SK-N-SH treated with all-trans-retinoic acid at 6 μM for 48 hours (cell line): ENCODE measurements at regions not wholly inside any gene's neighbourhood (a gene's known extent, or its start where the extent isn't known, plus 50 kb on each side); places are given as distances from the start of the nearest gene placed in this dataset.

Source experiments
- ATAC-seq: fragments of 200-7000 bp; cut with Tn5 transposase; 3 replicates; pipeline ENCODE4 v1.9.1; 2020; ENCODE audit warnings: mild to moderate bottlenecking, moderate library complexity
- ARNTL ChIP-seq: fragments of 450-650 bp; formaldehyde crosslinking; IDR thresholded peaks from 2 replicates; pipeline ENCODE4 v1.5.0; 2020; ENCODE audit warnings: low read depth, mild to moderate bottlenecking, moderate library complexity, borderline replicate concordance
- BACH2 ChIP-seq: fragments of 250-450 bp; sonication (Bioruptor Pico); IDR thresholded peaks from 2 replicates; pipeline ENCODE4 v1.9.0; 2021; ENCODE audit warnings: mild to moderate bottlenecking, borderline replicate concordance
- CREB5 ChIP-seq: fragments of 250-450 bp; sonication (Bioruptor Pico); IDR thresholded peaks from 2 replicates; pipeline ENCODE4 v1.5.1; 2020; ENCODE audit warnings: low read depth, mild to moderate bottlenecking, moderate library complexity
- ESRRG ChIP-seq: fragments of 250-450 bp; sonication (Bioruptor Pico); IDR thresholded peaks from 2 replicates; pipeline ENCODE4 v1.6.1; 2021; ENCODE audit warnings: mild to moderate bottlenecking
- GLIS3 ChIP-seq: fragments of 250-450 bp; sonication (Bioruptor Pico); IDR thresholded peaks from 2 replicates; pipeline ENCODE4 v1.5.0; 2020; ENCODE audit warnings: mild to moderate bottlenecking, moderate library complexity
- OSR1 ChIP-seq: fragments of 250-450 bp; sonication (Bioruptor Pico); IDR thresholded peaks from 2 replicates; pipeline ENCODE4 v1.8.0; 2022; ENCODE audit warnings: moderate library complexity, mild to moderate bottlenecking, inconsistent platforms
- SNAI2 ChIP-seq: fragments of 250-450 bp; sonication (Bioruptor Pico); IDR thresholded peaks from 2 replicates; pipeline ENCODE4 v1.5.0; 2020; ENCODE audit warnings: mild to moderate bottlenecking, moderate library complexity
- TCF4 ChIP-seq: fragments of 250-450 bp; sonication (Bioruptor Pico); IDR thresholded peaks from 2 replicates; pipeline ENCODE4 v1.8.0; 2021; ENCODE audit warnings: mild to moderate bottlenecking, moderate library complexity, borderline replicate concordance
- TOX ChIP-seq: fragments of 250-450 bp; sonication (Bioruptor Pico); IDR thresholded peaks from 2 replicates; pipeline ENCODE4 v1.8.0; 2021; ENCODE audit warnings: mild to moderate bottlenecking, moderate library complexity, borderline replicate concordance
- TSHZ2 ChIP-seq: fragments of 250-450 bp; sonication (Bioruptor Pico); IDR thresholded peaks from 2 replicates; pipeline ENCODE4 v1.5.0; 2020; ENCODE audit warnings: mild to moderate bottlenecking, moderate library complexity
- ZC3H10 ChIP-seq: fragments of 250-450 bp; sonication (Bioruptor Pico); IDR thresholded peaks from 2 replicates; pipeline ENCODE4 v1.5.1; 2021; ENCODE audit warnings: mild to moderate bottlenecking, moderate library complexity
- ZFP3 ChIP-seq: fragments of 250-450 bp; sonication (Bioruptor Pico); IDR thresholded peaks from 2 replicates; pipeline ENCODE4 v1.5.0; 2020; ENCODE audit warnings: mild to moderate bottlenecking, moderate library complexity
- ZNF565 ChIP-seq: fragments of 450-650 bp; formaldehyde crosslinking; conservative IDR thresholded peaks from 2 replicates; pipeline ENCODE4 v1.5.0; 2020; ENCODE audit warnings: low read depth, mild to moderate bottlenecking, moderate library complexity
- ZNF70 ChIP-seq: fragments of 450-650 bp; formaldehyde crosslinking; IDR thresholded peaks from 2 replicates; pipeline ENCODE4 v1.5.0; 2020; ENCODE audit warnings: mild to moderate bottlenecking, moderate library complexity
- ZNF8 ChIP-seq: fragments of 450-650 bp; formaldehyde crosslinking; IDR thresholded peaks from 2 replicates; pipeline ENCODE4 v1.5.0; 2020; ENCODE audit warnings: mild to moderate bottlenecking, moderate library complexity
- TF ChIP-seq, protein P1 (sequence below): fragments of 250-450 bp; sonication (Bioruptor Pico); IDR thresholded peaks from 2 replicates; pipeline ENCODE4 v1.5.1; 2021; ENCODE audit warnings: mild to moderate bottlenecking, moderate library complexity
- TF ChIP-seq, protein P2 (sequence below): fragments of 250-450 bp; sonication (Bioruptor Pico); IDR thresholded peaks from 2 replicates; pipeline ENCODE4 v1.8.0; 2021; ENCODE audit warnings: low read depth, mild to moderate bottlenecking, moderate library complexity, borderline replicate concordance
- TF ChIP-seq, protein P3 (sequence below): fragments of 250-450 bp; sonication (Bioruptor Pico); IDR thresholded peaks from 2 replicates; pipeline ENCODE4 v1.8.0; 2020; ENCODE audit warnings: mild to moderate bottlenecking, moderate library complexity, borderline replicate concordance

GRCh38 chr2:191740016-191740419, 62.1 kb downstream of the NABP1 start:
- ATAC-seq: no peak
- no peak for TF ChIP-seq ZNF8

GRCh38 chr2:191740759-191741158, 62.8 kb downstream of the NABP1 start:
- no peak for ATAC-seq
- no peak for TF ChIP-seq ZNF8
- TF ChIP-seq, protein P1, sequence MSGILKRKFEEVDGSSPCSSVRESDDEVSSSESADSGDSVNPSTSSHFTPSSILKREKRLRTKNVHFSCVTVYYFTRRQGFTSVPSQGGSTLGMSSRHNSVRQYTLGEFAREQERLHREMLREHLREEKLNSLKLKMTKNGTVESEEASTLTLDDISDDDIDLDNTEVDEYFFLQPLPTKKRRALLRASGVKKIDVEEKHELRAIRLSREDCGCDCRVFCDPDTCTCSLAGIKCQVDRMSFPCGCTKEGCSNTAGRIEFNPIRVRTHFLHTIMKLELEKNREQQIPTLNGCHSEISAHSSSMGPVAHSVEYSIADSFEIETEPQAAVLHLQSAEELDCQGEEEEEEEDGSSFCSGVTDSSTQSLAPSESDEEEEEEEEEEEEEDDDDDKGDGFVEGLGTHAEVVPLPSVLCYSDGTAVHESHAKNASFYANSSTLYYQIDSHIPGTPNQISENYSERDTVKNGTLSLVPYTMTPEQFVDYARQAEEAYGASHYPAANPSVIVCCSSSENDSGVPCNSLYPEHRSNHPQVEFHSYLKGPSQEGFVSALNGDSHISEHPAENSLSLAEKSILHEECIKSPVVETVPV (CRISPR knock-in tag): no peak
- TF ChIP-seq ZC3H10 (CRISPR knock-in tag): no peak
- no peak for TF ChIP-seq ZFP3 (CRISPR knock-in tag)
- TF ChIP-seq ARNTL (CRISPR knock-in tag): no peak
- no peak for TF ChIP-seq ZNF565 (CRISPR knock-in tag)
- no peak for TF ChIP-seq ESRRG
- no peak for TF ChIP-seq TSHZ2
- TF ChIP-seq TCF4 (CRISPR knock-in tag): no peak

- TF ChIP-seq ZC3H10 (CRISPR knock-in tag) (no peak), TOX (no peak), GLIS3 (CRISPR knock-in tag) (no peak), OSR1 (CRISPR knock-in tag) (no peak), ARNTL (CRISPR knock-in tag) (no peak), BACH2 (CRISPR knock-in tag) (no peak), CREB5 (CRISPR knock-in tag) (no peak), ZNF70 (no peak), SNAI2 (CRISPR knock-in tag) (no peak)
- TF ChIP-seq, protein P2, sequence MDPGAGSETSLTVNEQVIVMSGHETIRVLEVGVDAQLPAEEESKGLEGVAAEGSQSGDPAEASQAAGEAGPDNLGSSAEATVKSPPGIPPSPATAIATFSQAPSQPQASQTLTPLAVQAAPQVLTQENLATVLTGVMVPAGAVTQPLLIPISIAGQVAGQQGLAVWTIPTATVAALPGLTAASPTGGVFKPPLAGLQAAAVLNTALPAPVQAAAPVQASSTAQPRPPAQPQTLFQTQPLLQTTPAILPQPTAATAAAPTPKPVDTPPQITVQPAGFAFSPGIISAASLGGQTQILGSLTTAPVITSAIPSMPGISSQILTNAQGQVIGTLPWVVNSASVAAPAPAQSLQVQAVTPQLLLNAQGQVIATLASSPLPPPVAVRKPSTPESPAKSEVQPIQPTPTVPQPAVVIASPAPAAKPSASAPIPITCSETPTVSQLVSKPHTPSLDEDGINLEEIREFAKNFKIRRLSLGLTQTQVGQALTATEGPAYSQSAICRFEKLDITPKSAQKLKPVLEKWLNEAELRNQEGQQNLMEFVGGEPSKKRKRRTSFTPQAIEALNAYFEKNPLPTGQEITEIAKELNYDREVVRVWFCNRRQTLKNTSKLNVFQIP (CRISPR knock-in tag): no peak
- TF ChIP-seq, protein P1 (CRISPR knock-in tag): no peak
- TF ChIP-seq, protein P3, sequence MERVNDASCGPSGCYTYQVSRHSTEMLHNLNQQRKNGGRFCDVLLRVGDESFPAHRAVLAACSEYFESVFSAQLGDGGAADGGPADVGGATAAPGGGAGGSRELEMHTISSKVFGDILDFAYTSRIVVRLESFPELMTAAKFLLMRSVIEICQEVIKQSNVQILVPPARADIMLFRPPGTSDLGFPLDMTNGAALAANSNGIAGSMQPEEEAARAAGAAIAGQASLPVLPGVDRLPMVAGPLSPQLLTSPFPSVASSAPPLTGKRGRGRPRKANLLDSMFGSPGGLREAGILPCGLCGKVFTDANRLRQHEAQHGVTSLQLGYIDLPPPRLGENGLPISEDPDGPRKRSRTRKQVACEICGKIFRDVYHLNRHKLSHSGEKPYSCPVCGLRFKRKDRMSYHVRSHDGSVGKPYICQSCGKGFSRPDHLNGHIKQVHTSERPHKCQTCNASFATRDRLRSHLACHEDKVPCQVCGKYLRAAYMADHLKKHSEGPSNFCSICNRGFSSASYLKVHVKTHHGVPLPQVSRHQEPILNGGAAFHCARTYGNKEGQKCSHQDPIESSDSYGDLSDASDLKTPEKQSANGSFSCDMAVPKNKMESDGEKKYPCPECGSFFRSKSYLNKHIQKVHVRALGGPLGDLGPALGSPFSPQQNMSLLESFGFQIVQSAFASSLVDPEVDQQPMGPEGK: no peak
- ATAC-seq: no peak
These were observed 68.6 kb downstream of the NABP1 start for GRCh38 chr2:191746346-191747169.
